ENCODE measurements at regions not wholly inside any gene's neighbourhood (a gene's known extent, or its start where the extent isn't known, plus 50 kb on each side); places are given as distances from the start of the nearest gene placed in this dataset.

GRCh38 chr1:18009478-18009961, 98.1 kb upstream of the IGSF21 start:
- no peak for TF ChIP-seq CTCF (conservative IDR thresholded peaks at IDR 0.05; ENCODE audit: low read length)
- no peak for TF ChIP-seq EZH2phosphoT487 (IDR thresholded peaks at IDR 0.05; ENCODE audit: borderline replicate concordance)
